ENCODE measurements at regions not wholly inside any gene's neighbourhood (a gene's known extent, or its start where the extent isn't known, plus 50 kb on each side); places are given as distances from the start of the nearest gene placed in this dataset.

DNA sequence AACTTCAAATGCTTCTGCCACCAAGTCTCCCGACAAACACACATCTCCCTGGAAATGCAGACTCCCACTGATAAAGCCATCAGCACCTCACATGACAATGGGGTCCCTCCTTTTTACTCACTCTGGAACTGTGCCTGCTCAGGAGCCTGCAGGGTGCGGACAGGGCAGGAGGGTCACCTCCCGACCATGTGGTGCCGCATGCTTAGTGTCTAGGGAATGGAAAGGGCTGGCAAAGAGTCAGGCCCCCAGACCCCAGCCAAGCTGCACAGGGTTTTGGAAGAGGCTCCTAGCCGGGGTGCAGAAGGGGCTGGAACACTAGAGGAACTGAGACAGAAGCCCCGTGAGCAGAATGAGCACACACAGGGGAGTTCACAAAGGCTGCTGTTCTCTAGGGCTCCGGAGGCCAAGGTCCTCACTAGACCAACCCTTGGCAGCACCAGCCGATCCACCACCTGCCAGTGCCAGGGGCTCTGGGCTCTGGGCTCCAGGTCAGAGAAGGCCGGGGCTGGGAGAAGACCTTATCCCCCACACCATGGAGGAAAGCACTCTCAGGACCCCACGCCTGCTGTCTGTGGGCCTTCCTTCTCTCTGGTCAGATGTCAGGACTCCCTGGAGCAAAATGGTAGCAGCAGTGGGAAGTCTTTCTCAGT is 125.1 kb upstream of the FGF3 start:
- TF ChIP-seq CTCF (conservative IDR thresholded peaks at IDR 0.05; ENCODE audit: low read length), result no peak
- DNase-seq (ENCODE audit: low read depth), result no peak
- H3K4me3 ChIP-seq (ENCODE audit: low read length), result no peak overlapping the region

DNA sequence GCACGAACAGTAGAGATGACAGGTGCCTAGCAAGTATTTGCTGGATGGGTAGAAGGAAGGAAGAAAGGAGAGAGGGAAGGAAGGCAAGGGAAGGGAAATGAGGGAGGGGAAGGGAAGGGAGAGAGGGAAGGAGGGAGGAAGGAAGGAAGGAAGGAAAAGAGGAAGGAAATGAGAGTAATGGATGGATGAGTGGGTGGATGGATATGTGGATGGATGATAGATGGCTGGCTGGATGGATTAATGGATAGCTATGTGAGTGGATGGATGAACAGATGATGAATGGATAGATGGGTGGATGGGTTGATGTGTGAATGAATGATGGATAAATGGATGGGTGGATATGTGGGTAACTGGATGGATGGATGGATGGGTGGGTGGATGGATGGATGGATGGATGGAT is 125.9 kb upstream of the FGF3 start:
- H3K4me3 ChIP-seq (ENCODE audit: low read length), result no peak overlapping the region
- TF ChIP-seq CTCF (conservative IDR thresholded peaks at IDR 0.05; ENCODE audit: low read length), result no peak
- no peak for DNase-seq (ENCODE audit: low read depth)

- no peak for DNase-seq (ENCODE audit: low read depth)
- no peak overlapping the region for H3K4me3 ChIP-seq (ENCODE audit: low read length)
- no peak for TF ChIP-seq CTCF (conservative IDR thresholded peaks at IDR 0.05; ENCODE audit: low read length)
These were observed 128.0 kb upstream of the FGF3 start for GRCh38 chr11:69947059-69947792.

GRCh38 chr11:69947793-69948255 is 128.6 kb upstream of the FGF3 start:
- no peak for TF ChIP-seq CTCF (conservative IDR thresholded peaks at IDR 0.05; ENCODE audit: low read length)
- DNase-seq (ENCODE audit: low read depth), result no peak
- no peak overlapping the region for H3K4me3 ChIP-seq (ENCODE audit: low read length)

DNA sequence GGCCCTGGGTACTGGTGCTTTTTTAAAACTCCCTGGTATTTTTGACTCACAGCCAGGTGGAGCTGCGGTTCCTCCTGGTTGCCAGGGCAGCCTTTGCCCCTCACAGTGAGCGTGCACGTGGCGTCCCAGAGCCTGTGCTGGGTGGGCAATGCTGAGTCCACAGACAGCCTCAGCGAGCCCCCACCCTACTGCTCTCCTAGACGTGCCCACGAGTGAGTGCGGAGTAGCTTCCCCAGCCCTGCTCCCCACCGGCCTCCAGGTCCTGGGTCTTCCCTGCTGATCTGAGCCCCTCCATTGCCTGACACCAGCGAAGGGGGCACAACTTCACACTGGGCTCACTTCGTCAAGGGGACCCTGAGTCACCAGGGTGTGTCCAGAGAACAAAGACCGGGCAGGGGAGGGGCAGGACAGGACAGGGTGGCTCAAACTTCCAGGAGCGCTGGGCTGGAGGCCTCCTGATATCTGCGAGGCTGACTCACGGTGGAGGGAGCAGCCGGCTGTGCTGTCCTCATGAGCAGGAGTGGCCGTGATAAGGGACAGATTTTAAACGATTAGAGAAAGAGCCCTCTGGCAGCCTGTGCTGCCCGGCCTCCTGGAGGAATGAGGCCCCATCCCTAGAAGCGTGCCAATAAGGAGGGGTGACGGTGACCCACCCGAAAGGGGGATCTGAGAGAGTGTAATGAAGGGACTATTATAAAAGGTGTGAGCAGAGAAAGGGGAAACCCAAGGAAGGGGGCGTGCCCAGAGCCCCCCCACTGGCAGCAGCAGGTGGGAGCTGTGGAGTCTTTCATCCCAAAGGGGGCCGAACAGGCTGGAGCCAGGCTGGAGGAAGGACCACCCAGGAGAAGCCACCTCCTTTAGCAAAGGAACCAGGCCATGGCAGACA is 129.3 kb upstream of the FGF3 start:
- TF ChIP-seq CTCF (conservative IDR thresholded peaks at IDR 0.05; ENCODE audit: low read length), result no peak
- H3K4me3 ChIP-seq (ENCODE audit: low read length), result no peak overlapping the region
- no peak for DNase-seq (ENCODE audit: low read depth)

GRCh38 chr11:69949327-69949726 is 128.8 kb upstream of the ANO1 start:
- DNase-seq (ENCODE audit: low read depth), result peak; percentile 69

More at GRCh38 chr11:69949327-69949726, 128.8 kb upstream of the ANO1 start:
- H3K4me3 ChIP-seq (ENCODE audit: low read length), result no peak overlapping the region
- no peak for TF ChIP-seq CTCF (conservative IDR thresholded peaks at IDR 0.05; ENCODE audit: low read length)
